Right ventricle myocardium superior (tissue), 1 donor: ENCODE measurements at regions not wholly inside any gene's neighbourhood (a gene's known extent, or its start where the extent isn't known, plus 50 kb on each side); places are given as distances from the start of the nearest gene placed in this dataset.

ENCODE experiments used
- ATAC-seq: fragments of 200-7000 bp; cut with Tn5 transposase; one replicate; pipeline ENCODE4 v1.9.1; 2020; ENCODE audit warnings: mild to moderate bottlenecking; ENCODE audit not compliant: poor library complexity
- DNase-seq: peaks from one replicate; pipeline ENCODE4 v3.0.0-alpha.2; 2020
- intact Hi-C: fragments of 100-400 bp; cut with DNase I; formaldehyde crosslinking; loops from one replicate; pipeline ENCODE4 v1.11.2; 2022
- donor health status: DM: no; HTN: yes; CAD: no; lungs with severe emphysema.

- intact Hi-C loops, result no loop called here
- no peak for DNase-seq
- ATAC-seq, result no peak
These were observed 137.7 kb upstream of the TACR1 start for GRCh38 chr2:75337016-75337415.

- ATAC-seq (no peak), DNase-seq (no peak)
- intact Hi-C loops, result no loop called here
These were observed 137.1 kb upstream of the TACR1 start for GRCh38 chr2:75336451-75336850.

GRCh38 chr2:75334076-75334475, 134.8 kb upstream of the TACR1 start:
- ATAC-seq (no peak), DNase-seq (no peak)
- intact Hi-C loops, result no loop called here

GRCh38 chr2:75333646-75334045, 134.3 kb upstream of the TACR1 start:
- DNase-seq, result no peak
- ATAC-seq, result no peak
- intact Hi-C loops, result no loop called here

GRCh38 chr2:75328156-75328555, 128.8 kb upstream of the TACR1 start:
- intact Hi-C loops, result no loop called here
- DNase-seq (no peak), ATAC-seq (no peak)

GRCh38 chr2:75327334-75327733, 128.0 kb upstream of the TACR1 start:
- intact Hi-C loops, result no loop called here
- no peak for DNase-seq
- ATAC-seq, result no peak

- no peak for ATAC-seq
- no peak for DNase-seq
- intact Hi-C loops, result no loop called here
These were observed 127.3 kb upstream of the TACR1 start for GRCh38 chr2:75326645-75327044.

GRCh38 chr2:75325594-75325993, 126.3 kb upstream of the TACR1 start:
- intact Hi-C loops, result no loop called here
- DNase-seq, result no peak
- no peak for ATAC-seq

- ATAC-seq (no peak), DNase-seq (no peak)
- intact Hi-C loops, result no loop called here
These were observed 125.6 kb upstream of the TACR1 start for GRCh38 chr2:75324861-75325284.

GRCh38 chr2:75324141-75324540, 124.8 kb upstream of the TACR1 start:
- ATAC-seq (no peak), DNase-seq (no peak)
- intact Hi-C loops, result no loop called here

GRCh38 chr2:75321599-75321922, 122.2 kb upstream of the TACR1 start:
- intact Hi-C loops, result no loop called here
- ATAC-seq (no peak), DNase-seq (no peak)

- intact Hi-C loops, result no loop called here
- ATAC-seq (no peak), DNase-seq (no peak)
These were observed 121.7 kb upstream of the TACR1 start for GRCh38 chr2:75320898-75321598.

GRCh38 chr2:75319951-75320350, 120.6 kb upstream of the TACR1 start:
- intact Hi-C loops, result no loop called here
- no peak for ATAC-seq
- DNase-seq, result no peak

- DNase-seq, result no peak
- ATAC-seq, result no peak
- intact Hi-C loops, result no loop called here
These were observed 118.5 kb upstream of the TACR1 start for GRCh38 chr2:75317802-75318201.

GRCh38 chr2:75317316-75317715, 118.0 kb upstream of the TACR1 start:
- ATAC-seq, result no peak
- no peak for DNase-seq
- intact Hi-C loops, result no loop called here

- ATAC-seq (no peak), DNase-seq (no peak)
- intact Hi-C loops, result no loop called here
These were observed 116.1 kb upstream of the TACR1 start for GRCh38 chr2:75315436-75315835.

GRCh38 chr2:75311993-75312392, 112.7 kb upstream of the TACR1 start:
- intact Hi-C loops, result no loop called here
- ATAC-seq (no peak), DNase-seq (no peak)

- intact Hi-C loops, result no loop called here
- DNase-seq (no peak), ATAC-seq (no peak)
These were observed 112.2 kb upstream of the TACR1 start for GRCh38 chr2:75311521-75311920.

- no peak for ATAC-seq
These were observed 111.6 kb upstream of the TACR1 start for GRCh38 chr2:75310876-75311275.

GRCh38 chr2:75309596-75310463, 110.5 kb upstream of the TACR1 start:
- no peak for DNase-seq
- intact Hi-C loops, result no loop called here
- ATAC-seq, result no peak

More at GRCh38 chr2:75310876-75311275, 111.6 kb upstream of the TACR1 start:
- DNase-seq, result no peak
- intact Hi-C loops, result no loop called here
